PC-9 (cell line): ENCODE measurements at regions not wholly inside any gene's neighbourhood (a gene's known extent, or its start where the extent isn't known, plus 50 kb on each side); places are given as distances from the start of the nearest gene placed in this dataset.

ENCODE experiments used
- CTCF ChIP-seq: fragments of 200-600 bp; sonication (generic); conservative IDR thresholded peaks from 2 replicates; pipeline ENCODE4 v1.6.1; 2017; ENCODE audit warnings: mixed run types, antibody characterized with exemption, mild to moderate bottlenecking, moderate library complexity
- EZH2 ChIP-seq: fragments of 200-600 bp; sonication (generic); IDR thresholded peaks from 2 replicates; pipeline ENCODE4 v1.8.0; 2017; ENCODE audit warnings: antibody characterized with exemption, low read depth

GRCh38 chr16:65524231-65524630 lies 402.4 kb upstream of the CDH11 start:
- TF ChIP-seq CTCF, result no peak
- TF ChIP-seq EZH2, result no peak
